NCI-H146 treated with DMSO at 0.1 percent for 48 hours (cell line): ENCODE measurements at regions not wholly inside any gene's neighbourhood (a gene's known extent, or its start where the extent isn't known, plus 50 kb on each side); places are given as distances from the start of the nearest gene placed in this dataset.
"Not testable (repeated sequence)": the region's sequence is repeated elsewhere in the genome, so short reads cannot be mapped to it uniquely, and the experiment has no call there.

Source experiments
- DNase-seq: peaks from one replicate; lab custom pipeline; 2025; ENCODE audit not compliant: unreplicated experiment; lab: John Stamatoyannopoulos, UW

GRCh38 chr11:106482917-106483785 lies 405.7 kb downstream of the AASDHPPT start:
- no peak for DNase-seq

DNA sequence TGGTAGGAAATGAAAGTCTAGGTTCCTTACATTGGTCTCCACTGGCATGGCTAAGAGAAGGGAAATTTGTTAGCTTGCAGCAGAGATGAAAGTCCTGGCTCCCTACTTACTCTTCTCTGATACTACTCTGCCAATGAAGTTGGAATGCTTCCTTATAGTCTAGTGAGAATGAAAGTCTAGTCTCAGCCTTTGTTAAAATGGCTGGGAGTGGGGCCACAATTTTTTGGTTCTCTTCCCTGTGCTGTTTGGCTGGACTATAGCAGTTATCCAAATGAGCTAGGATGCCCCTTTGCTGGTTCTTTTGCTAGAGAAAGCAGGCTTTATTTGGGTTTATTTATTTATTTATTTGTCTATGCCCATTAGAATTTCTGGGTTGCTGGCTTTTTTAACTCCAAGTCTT lies 414.3 kb downstream of the AASDHPPT start:
- DNase-seq: no peak

DNA sequence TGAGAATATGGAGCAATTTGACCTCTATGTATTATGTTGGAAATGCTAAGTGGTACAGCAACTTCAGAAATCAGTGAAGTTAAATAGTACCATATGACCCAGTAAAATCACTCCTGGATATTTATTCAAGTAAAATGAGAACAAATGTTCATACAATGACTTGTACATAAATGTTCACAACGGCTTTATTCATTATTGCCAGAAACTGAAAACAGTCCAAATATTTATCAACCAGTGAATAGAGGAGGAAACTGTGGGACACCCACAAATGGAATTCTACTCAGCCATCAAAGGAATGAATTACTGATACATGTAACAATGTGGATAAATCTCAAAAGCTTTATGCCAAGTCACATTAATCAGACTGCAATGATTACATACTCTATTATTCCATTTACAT lies 416.3 kb downstream of the AASDHPPT start:
- no peak for DNase-seq

DNA sequence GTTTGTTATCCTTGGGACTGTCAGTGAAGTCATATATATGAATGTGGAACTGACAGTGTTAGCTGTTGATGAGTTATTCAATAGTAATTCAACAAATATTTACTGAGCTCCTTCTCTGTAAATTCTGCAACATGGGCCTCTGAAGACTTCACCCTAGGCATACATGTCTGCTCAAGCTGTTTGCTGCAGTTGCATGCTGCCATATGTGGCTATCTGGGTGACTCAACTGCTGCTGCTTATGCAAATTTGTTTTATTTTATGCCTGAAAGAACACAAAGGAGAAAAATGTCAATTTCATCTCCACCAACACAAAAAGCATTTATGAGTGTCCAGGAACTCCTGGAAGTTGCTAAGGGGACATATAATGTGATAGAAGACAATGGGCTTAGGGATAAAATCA lies 417.6 kb downstream of the AASDHPPT start:
- DNase-seq: no peak

DNA sequence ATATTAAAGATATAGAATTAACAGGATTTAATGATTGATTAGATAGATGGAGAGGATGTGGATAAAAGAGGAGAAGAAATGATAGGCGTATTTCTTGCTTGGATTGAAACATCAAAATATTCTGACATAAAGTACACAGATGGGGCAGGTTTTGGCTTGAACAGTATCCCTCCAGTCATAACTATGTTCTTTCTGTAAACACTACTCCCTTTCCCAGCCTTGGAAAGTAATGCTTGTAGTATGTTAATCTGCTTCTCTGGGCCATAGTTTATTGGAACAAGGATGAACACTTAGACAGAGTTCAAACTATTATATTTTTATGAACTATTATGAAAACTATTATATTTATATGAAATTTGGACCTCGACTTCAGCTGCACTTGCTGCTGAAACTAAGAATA lies 419.2 kb downstream of the AASDHPPT start:
- no peak for DNase-seq

GRCh38 chr11:106497321-106497720 lies 419.9 kb downstream of the AASDHPPT start:
- DNase-seq: no peak

DNA sequence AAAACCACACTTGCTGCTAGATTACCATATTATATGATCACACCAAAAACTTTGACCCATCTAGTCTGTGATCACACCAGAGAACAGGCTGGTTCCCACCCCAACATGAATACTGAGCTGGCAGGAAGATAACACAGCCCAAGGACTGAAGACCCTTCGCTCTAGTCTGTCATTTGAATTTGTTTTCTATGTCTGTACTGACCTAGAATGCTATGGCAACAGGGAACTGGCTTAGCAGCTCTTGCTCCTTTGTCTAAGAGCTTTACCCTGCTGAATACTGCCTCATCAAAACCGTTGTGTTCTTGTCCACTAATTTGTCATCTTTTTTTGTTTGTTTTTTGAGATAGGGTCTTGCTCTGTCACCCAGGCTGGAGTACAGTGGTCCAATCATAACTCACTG lies 420.4 kb downstream of the AASDHPPT start:
- no peak for DNase-seq

DNA sequence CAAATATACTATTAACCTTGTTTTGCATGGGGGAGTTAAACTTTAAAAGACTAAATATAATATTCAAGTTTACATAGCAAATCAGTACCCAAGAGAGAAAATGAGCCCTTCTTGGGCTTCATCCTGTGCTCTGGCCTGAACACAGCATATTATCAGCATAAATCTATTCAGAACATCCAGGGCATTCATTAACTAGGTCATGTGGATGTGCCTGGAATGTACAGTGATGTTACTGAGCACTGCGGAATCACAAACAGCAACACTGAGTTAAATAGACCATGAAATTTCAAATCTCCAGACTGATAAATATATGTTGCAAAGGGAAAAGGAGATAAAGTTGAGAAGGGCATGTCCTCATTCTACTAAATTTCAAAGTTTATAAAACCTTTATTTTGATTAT lies 426.4 kb downstream of the AASDHPPT start:
- DNase-seq: no peak

DNA sequence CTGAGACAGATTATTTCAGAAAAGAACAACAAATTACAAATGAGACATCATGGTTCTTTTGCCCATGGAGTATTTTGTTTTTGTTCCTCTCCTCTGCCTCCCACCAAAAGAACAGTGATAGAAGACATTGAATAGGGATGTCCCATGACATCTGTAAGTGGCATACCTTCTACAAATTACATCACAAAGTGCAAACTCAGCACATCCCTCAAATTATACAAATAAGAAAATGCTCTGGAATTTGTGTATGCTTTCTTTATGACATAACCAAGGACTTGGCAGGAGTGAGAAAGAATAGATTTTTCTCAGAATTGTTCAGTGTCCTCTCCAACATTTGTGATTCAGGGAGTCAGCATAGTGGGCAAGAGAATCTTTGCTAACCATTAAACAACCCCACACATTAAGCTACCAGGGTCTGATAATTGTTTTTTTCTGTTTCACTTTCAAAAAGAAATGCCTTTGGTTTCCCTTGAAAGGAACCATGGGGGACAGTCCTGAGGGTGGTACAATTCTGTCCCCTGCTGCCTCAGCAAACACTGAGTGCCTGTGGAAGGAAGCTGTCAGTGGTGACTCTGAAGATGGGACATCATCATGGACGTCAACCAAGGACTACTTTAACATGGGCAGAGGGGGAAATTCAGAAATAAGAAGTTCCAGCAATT lies 430.3 kb downstream of the AASDHPPT start:
- no peak for DNase-seq

DNA sequence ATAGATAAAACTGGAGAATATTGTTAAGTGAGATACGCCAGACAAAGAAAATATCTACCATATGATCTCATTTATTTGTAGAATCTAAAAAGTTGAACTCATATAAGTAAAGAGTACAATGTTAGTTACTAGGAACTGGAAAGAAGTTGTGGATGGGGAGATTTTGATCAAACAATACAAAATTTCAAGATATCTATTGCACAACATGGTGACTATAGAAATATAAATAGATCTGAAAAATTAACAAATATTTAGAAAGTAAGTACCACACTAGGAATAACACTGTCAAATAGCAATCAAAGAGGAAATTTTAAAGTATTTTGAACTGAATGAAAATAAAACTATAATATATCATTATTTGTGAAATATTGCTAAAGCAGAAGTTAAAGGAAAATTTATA lies 437.2 kb downstream of the AASDHPPT start:
- no peak for DNase-seq

GRCh38 chr11:106517426-106517825 lies 440.0 kb downstream of the AASDHPPT start:
- no peak for DNase-seq

DNA sequence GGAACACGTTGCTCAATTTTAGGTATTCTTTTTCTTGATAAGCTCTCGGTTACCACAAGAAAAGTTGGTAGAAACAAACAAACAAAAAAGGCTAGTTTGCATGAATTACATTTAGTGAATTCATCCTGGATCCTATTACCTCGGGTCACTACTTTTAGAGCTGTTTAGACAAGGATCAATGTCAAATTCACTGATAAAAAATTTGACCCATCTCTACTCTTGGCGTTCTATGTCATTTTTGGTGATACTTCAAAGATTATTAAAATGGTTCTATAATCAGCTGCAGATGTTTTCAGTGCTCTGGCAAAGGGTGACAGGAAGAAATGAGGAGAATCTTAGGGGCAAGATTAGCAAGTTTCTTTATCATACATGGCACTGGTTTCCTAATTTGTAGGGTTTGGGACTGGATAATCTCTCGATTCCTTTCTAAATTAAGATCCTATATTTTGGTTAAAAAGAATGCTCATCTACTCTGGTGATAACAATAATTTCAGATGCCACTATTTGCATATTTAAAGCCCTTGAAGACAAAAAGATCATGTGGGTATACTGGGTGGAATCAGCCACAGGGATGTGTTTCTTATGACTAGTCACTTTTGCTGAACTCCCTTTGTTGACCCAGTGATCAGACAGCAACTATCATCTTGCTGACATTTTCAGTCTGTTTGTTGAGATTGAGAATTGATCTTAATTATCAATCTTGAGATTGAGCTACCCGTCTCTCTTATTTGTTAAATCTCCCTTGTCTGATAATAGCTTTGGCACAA lies 442.9 kb downstream of the AASDHPPT start:
- no peak for DNase-seq

DNA sequence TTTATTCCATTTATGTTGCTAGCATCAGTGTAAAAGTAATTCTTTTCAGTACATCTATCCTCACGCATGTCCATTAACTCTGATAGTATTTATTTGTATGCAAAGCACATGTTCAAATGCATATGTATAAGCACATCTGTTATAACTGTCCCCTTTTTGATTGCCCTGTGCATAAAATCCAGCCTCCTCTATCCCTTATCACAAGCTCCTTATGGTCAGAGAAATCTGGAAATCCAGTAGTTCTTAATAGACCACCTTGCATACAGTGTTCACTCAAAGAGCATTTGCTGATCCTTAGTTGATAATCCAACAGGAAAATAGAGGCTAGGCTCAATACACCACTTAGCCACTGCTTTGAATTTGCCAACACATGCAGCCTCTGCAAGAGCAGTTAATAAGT lies 443.5 kb downstream of the AASDHPPT start:
- DNase-seq: no peak

GRCh38 chr11:106523171-106523570 lies 445.7 kb downstream of the AASDHPPT start:
- no peak for DNase-seq

DNA sequence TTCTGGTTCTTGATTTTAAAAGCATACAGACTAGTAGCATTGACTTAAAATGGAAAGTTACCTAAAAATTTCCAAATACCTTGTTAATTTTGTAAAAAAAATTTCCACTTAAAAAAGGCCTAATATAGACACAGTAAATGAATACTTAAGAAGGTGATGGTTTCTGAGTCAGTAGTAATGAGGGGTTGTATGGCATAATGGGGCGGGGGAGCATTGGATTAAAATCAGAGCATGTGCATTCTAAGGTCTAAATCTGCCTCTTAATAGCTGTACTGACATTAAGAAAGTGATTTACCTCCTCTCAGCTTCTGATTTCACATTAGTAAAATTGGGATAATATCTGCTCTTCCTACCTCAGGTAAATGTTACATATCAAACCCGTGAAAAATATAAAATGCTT lies 446.5 kb downstream of the AASDHPPT start:
- no peak for DNase-seq

DNA sequence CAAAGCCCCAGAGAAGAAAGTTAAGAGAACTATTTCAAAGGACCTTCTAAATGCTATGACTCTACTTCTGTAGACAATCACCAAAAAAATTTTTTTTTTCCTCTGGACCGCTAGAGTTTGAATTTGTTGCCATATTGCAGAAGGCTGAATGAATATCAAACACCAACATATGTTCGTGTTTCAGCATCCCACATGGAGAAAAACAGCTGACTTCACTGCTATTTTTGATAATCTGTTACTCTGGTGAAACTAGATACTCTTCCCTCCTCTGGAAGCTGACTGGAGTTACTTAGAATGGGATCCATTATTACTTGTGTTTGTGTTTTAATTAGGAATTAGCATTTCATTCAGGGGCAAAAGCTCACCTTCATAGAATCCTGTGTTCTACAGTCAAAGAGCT lies 447.0 kb downstream of the AASDHPPT start:
- no peak for DNase-seq

DNA sequence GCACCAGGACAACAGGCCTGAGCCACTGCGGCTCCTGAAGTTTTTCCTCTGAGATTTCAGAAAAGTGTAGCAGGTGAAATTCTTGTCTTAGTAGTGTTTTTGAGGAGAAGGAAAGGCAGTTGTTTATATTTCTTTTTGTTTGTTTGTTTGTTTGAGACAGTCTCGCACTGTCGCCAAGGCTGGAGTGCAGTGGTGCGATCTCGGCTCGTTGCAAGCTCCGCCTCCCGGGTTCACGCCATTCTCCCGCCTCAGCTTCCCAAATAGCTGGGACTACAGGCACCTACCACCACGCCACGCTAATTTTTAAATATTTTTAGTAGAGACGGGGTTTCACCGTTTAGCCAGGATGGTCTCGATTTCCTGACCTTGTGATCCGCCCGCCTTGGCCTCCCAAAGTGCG lies 454.2 kb downstream of the AASDHPPT start:
- DNase-seq: not testable (repeated sequence)

- DNase-seq: no peak
These were observed 455.6 kb downstream of the AASDHPPT start for GRCh38 chr11:106533046-106533445.

GRCh38 chr11:106540001-106540400 lies 462.5 kb downstream of the AASDHPPT start:
- no peak for DNase-seq

DNA sequence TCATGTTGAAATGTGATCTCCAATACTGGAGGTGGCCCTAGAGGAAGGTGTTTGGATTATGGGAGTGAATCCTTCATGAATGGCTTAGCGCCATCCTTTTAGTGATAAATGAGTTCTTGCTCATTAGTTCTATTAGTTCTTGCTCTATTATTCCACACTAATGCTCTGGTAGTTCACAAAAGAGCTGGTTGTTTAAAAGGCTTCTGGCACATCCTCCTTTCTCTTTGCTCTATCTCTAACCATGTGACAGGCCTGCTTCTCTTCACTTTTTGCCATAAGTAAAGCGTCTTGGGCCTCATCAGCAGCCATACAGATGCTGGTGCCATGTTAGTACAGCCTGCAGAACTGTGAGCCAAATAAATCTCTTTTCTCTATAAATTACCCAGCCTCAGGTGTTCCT lies 469.9 kb downstream of the GUCY1A2 start:
- DNase-seq: no peak

- no peak for DNase-seq
These were observed 466.3 kb downstream of the GUCY1A2 start for GRCh38 chr11:106551744-106552673.
